ENCODE measurements at regions not wholly inside any gene's neighbourhood (a gene's known extent, or its start where the extent isn't known, plus 50 kb on each side); places are given as distances from the start of the nearest gene placed in this dataset.

- no peak for TF ChIP-seq CTCF (IDR thresholded peaks at IDR 0.05 in 2 of 3, conservative IDR thresholded peaks at IDR 0.05 in 1 of 3; ENCODE audit: borderline replicate concordance in 1 of 3, insufficient read depth in 1 of 3, low read depth in 2 of 3, low read length in 2 of 3)
- no peak for TF ChIP-seq EZH2phosphoT487 (IDR thresholded peaks at IDR 0.05; ENCODE audit: borderline replicate concordance)
- no peak for TF ChIP-seq ZFX (IDR thresholded peaks at IDR 0.05)
- no peak for TF ChIP-seq MAX (IDR thresholded peaks at IDR 0.05)
- no peak for TF ChIP-seq JUND (IDR thresholded peaks at IDR 0.05)
- TF ChIP-seq EZH2 (IDR thresholded peaks at IDR 0.05), result no peak
- TF ChIP-seq POLR2A (IDR thresholded peaks at IDR 0.05; ENCODE audit: borderline replicate concordance, extremely low read depth, insufficient read depth, insufficient read length), result no peak
- TF ChIP-seq ATF3 (IDR thresholded peaks at IDR 0.05), result no peak
- TF ChIP-seq YY1 (IDR thresholded peaks at IDR 0.05; ENCODE audit: extremely low read depth, insufficient replicate concordance, low read depth, low read length), result no peak
- TF ChIP-seq CEBPB (IDR thresholded peaks at IDR 0.05; ENCODE audit: low read depth), result no peak
- TF ChIP-seq POLR2AphosphoS5 (IDR thresholded peaks at IDR 0.05; ENCODE audit: low read depth, low read length), result no peak
Measured at GRCh38 chr14:22271838-22272799, 316.9 kb downstream of the DAD1 start.
